Heart left ventricle (tissue), 13 donors: ENCODE measurements at regions not wholly inside any gene's neighbourhood (a gene's known extent, or its start where the extent isn't known, plus 50 kb on each side); places are given as distances from the start of the nearest gene placed in this dataset.

Experiments
- POLR2A ChIP-seq, 2 donors: fragments of 450-650 bp; IDR thresholded peaks; one replicate each; pipeline ENCODE4 v1.6.1; 2017; ENCODE audit warnings: antibody characterized with exemption in 2 of 2, mild to moderate bottlenecking in 2 of 2, moderate library complexity in 2 of 2
- TF ChIP-seq, protein P1 (sequence below), 12 donors: fragments of 200-600 bp; sonication (generic) in 4 of 12; IDR thresholded peaks; one replicate each; pipeline versions ENCODE4 v1.5.0 to v1.8.0; 2018 to 2022; ENCODE audit warnings: antibody characterized with exemption in 12 of 12, mild to moderate bottlenecking in 5 of 12
- donor health status: ischemic (EF 13 %, LVEDD 7.1; RV severe dilation, severe dysfunction).
- donor health status: DM: no; HTN: yes; CAD: no.
- donor health status: DM: no; HTN: no; CAD: no.
- donor health status: ischemic (EF 25% LVEDD 6.9; RV normal size, moderate dysfunction).
- donor health status: ischemic (EF 25% LVEDD 5.7; RV mildly dilated, moderate dysfunction).
- donor health status: ischemic (EF 35%, LVEDD 5.7; RV mildly dilated, moderate dysfunction).
- donor health status: nonischemic (EF 11% LVEDD 7.7; RV severe dilation, severe dysfunction).
- donor health status: DM: yes; HTN: yes; CAD: no.
- donor health status: PGD.
- donor health status: ischemic (EF 29% LVEDD 5.4; RV normal size, mild dysfunction).
- donor health status: nonischemic (EF 23%, LVEDD 6.1; RV moderate dilation, normal function).

DNA sequence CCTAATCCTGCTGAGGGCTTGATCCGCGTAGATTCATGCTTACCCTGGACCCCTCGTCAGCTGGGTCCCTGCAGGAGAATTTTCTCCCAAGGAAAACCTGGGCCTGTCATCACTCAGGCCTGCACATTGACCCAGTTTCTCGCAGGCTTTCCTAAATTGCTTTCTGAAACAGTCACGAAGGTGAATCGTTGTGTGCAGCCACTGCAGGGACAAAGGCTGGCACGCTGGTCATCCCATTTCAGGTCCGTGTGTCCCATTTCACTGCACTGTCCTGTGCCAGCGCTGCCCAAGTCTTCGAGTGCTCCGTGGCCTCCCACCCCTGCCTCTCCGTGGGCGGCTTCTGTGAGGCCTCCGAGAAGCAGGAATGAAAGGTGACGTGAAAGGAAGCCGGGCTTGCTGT lies 62.8 kb upstream of the YWHAQ start:
- TF ChIP-seq POLR2A (IDR thresholded peaks at IDR 0.05) = no peak
- TF ChIP-seq, protein P1, sequence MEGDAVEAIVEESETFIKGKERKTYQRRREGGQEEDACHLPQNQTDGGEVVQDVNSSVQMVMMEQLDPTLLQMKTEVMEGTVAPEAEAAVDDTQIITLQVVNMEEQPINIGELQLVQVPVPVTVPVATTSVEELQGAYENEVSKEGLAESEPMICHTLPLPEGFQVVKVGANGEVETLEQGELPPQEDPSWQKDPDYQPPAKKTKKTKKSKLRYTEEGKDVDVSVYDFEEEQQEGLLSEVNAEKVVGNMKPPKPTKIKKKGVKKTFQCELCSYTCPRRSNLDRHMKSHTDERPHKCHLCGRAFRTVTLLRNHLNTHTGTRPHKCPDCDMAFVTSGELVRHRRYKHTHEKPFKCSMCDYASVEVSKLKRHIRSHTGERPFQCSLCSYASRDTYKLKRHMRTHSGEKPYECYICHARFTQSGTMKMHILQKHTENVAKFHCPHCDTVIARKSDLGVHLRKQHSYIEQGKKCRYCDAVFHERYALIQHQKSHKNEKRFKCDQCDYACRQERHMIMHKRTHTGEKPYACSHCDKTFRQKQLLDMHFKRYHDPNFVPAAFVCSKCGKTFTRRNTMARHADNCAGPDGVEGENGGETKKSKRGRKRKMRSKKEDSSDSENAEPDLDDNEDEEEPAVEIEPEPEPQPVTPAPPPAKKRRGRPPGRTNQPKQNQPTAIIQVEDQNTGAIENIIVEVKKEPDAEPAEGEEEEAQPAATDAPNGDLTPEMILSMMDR (IDR thresholded peaks at IDR 0.05) = no peak
